Tongue (tissue), 1 donor: ENCODE measurements at regions not wholly inside any gene's neighbourhood (a gene's known extent, or its start where the extent isn't known, plus 50 kb on each side); places are given as distances from the start of the nearest gene placed in this dataset.

Experiments
- DNase-seq: peaks from one replicate; pipeline ENCODE4 v3.0.0-alpha.2; 2015

GRCh38 chr14:97446087-97446486 is 648.9 kb downstream of the VRK1 start:
- DNase-seq, result no peak

GRCh38 chr14:97452314-97452713 is 655.1 kb downstream of the VRK1 start:
- no peak for DNase-seq

DNA sequence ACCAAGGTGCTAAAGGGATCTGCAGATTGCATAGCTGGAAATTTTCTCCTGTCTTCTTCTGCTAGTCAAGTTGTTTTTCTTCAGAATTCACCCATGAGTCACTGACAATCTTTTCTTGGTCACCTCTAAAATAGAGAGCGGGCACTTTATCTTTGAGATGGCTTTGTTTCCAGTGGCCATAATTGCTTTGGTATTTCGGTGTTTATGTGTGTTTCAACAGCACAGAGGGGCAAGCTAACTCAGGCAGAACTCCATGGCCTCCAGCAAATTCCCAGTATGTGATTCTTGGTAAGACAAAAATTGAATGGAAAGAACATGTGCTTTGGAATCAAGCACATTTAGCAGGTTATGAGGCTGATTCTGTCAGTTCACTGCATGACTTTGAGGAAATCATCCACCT is 656.8 kb downstream of the VRK1 start:
- DNase-seq, result no peak

DNA sequence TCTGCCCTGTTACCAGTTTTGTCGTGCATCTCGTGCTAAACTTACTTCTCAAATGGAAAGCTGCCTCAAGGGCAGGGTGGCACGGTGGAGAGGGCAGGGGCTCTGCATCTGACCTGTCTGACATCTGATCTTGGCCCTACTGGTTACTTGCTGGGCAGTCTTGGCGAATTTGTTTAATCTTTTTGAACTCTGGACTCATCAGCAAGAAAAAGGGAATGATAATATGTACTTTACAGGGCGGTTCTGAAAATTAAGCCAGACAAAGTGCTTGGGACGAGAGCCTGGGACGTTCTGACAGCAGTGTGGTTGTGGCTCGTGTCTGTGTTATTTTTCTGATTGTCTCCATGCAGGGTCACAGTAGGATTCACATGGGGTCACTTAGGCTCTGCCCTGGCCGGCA is 659.3 kb downstream of the VRK1 start:
- DNase-seq, result no peak

DNA sequence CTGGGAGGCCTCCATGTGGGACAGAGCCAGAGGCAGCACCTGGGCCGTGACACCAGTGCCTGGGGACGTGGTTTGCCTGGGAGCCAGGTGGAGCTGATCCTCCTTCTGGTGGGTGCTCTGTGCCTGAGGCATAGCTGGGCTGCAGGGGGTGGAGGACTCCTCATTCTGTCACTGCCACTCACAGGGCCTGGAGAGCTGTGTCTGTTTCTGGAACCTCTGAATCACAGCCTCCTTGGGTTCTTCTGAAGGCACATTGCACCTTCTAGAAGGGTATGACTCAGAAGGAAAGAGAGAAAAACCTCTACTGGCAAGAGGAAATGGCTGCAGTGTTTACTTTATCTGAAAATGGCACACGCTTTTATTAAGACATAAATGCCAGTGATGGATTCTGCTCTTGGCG is 659.8 kb downstream of the VRK1 start:
- DNase-seq, result no peak

DNA sequence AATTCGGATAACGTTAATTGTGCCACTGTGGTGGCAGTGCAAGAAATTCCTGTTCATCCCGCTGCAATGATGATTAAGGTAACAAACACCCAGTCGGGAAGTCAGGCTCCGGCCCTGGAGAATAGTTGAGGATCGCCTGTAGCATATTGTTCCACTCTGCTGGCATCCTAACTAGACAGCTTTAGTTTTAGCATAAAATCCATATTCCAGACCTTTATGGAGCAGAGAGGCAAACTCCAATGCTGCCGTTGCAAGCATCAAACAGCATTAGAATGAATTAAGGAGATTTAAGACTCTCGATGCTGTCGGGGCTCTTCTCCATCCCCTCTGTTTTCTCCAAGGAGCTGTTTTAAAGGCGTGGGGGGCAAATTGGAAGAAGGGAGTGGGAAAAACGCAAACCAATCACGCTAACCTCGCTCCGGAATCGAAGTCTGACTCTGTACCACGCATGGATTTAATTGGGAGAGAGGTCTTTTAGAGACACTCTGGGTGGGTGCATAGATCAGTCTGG is 660.4 kb downstream of the VRK1 start:
- no peak for DNase-seq

GRCh38 chr14:97458255-97458654 is 661.1 kb downstream of the VRK1 start:
- no peak for DNase-seq

- peak; percentile 39 for DNase-seq
Measured at GRCh38 chr14:97458661-97459579, 661.7 kb downstream of the VRK1 start.

- no peak for DNase-seq
Measured at GRCh38 chr14:97462081-97462480, 664.9 kb downstream of the VRK1 start.

- DNase-seq, result no peak
Measured at GRCh38 chr14:97468220-97468619, 671.0 kb downstream of the VRK1 start.

- DNase-seq, result no peak
Measured at GRCh38 chr14:97477353-97477752, 680.2 kb downstream of the VRK1 start.

GRCh38 chr14:97485201-97485600 is 688.0 kb downstream of the VRK1 start:
- DNase-seq, result peak; percentile 29

GRCh38 chr14:97486601-97487120 is 689.5 kb downstream of the VRK1 start:
- no peak for DNase-seq

DNA sequence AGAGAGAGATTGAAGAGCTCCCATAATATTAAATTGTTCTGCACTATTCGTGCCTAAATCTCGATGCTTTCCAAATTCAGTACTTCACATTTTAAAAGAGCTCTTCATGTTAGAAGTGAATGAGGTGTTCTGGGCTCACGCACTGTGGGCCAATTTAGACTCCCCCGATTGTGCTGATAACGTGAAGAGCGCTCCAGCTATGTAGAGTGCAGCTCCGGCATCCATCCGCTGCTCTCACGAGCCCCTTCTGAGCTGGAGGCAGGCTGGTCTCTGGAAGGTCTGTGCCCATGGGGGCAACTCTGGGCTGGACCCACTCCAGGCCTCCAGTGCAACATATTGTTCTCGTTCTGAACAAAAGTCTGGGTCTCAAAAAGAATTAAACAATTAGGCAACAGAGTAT is 692.6 kb downstream of the VRK1 start:
- DNase-seq, result no peak

- no peak for DNase-seq
Measured at GRCh38 chr14:97490521-97491070, 693.4 kb downstream of the VRK1 start.

DNA sequence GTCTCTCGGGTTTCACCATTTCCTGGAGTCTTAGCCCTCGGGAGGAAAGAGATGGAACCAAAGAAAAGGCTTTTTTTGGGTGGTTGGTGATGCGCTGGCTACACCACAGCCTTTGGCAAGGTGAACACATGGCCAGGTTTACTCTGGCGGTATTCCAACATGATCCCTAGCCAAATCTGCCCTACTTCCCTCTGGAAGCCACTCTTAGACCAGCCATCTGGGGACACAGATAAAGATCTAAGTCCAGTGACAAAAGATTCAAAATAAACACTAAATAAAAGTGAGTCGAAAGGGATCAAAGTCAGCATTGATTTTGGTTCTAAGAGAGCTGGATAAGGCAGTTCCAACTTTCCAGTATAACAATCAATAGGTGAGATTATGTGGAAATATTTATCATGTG is 694.5 kb downstream of the VRK1 start:
- DNase-seq, result no peak

- DNase-seq, result no peak
Measured at GRCh38 chr14:97499790-97500481, 702.8 kb downstream of the VRK1 start.

- no peak for DNase-seq
Measured at GRCh38 chr14:97506626-97507025, 709.4 kb downstream of the VRK1 start.

DNA sequence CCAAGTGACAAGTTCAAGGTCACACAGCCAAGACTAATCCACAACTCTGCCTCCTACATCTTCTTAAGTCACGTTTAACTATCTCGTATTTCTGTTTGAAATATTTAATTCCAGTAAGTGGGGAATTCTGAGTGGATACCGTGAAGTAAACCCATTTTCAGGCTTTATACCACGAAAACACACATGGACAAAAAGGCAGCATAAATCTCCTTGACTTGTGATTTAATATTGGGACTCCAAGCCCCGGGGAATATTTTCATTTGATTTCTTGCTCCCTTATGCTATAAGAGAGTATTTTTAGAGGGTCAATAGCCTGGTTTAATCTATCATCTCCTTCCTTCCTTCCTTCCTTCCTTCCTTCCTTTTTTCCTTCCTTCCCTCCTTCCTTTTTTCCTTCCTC is 716.7 kb downstream of the VRK1 start:
- DNase-seq, result no peak

DNA sequence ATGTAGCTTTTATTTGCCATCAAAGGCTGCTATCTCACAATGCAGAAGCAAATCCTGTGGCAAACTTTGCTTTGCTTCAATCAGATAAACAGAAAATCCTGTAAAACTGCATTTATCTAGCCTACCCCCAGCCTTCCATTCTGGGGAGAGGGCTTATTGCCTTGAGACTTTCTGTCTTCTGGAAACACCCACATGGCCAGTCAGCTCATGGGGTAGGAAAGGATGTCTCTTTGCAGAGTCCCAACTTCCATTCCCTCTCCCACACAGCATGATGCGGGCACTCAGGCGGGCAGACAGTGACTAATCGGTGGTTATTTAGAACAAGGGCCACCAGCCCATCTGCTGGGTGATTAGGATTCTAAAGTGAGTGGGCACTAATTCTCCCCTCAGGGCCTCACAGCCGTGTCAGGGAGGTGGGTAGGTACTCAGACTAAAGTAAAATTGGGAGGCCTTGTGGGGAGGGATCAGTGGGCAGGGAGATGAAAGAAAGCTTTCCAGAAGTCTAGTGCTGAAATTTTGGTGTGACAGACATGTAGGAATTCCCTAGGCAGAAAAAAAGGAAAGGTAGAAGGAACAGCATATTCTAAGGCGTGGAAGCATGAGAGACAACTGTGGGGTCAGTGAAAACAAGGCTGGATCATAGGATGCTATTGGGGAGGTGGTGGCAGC is 720.5 kb downstream of the VRK1 start:
- DNase-seq, result no peak

- DNase-seq, result no peak
Measured at GRCh38 chr14:97523936-97524335, 726.8 kb downstream of the VRK1 start.

DNA sequence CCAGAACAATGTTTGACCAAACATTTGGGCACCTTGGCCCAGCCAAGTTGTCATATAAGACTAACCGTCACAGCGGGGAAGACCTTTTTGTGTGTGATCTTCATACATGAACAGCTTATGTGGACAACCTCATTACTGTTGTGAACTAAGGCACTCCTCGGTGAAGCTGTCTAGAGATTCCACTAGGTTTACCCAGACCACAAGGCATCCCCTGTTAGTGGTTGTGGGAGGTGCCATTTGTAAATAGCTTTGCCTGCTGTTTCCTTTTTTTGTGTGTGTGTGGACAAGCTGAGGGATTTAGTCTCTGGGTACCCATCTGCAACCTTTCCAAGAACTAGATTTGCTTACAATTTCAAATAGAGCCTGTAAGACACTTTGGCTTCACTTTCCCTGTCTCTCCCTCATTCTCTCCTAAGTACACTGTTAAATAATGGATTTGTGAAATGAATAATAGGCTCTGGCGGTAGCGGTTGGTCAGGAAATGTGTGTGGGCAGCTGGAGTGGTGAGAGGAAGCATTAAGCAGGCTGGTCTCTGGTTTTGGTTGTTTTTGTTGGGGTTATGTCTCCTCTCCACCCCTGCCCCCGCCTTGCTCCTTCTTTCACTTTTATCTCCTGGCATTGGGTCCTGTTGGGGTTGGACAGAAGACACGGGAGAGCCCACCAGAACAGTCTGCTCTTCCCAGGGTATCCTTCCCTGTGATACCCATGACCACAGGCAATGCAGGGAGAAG is 727.6 kb downstream of the VRK1 start:
- DNase-seq, result no peak
